ENCODE measurements at regions not wholly inside any gene's neighbourhood (a gene's known extent, or its start where the extent isn't known, plus 50 kb on each side); places are given as distances from the start of the nearest gene placed in this dataset.

GRCh38 chr10:120313715-120314114 is 143.3 kb upstream of the PLPP4 start:
- no peak overlapping the region for H3K27ac ChIP-seq (ENCODE audit: low read length in 2 of 2)
- CTCF ChIA-PET, result no interaction called here
- no peak overlapping the region for H3K4me3 Mint-ChIP-seq

DNA sequence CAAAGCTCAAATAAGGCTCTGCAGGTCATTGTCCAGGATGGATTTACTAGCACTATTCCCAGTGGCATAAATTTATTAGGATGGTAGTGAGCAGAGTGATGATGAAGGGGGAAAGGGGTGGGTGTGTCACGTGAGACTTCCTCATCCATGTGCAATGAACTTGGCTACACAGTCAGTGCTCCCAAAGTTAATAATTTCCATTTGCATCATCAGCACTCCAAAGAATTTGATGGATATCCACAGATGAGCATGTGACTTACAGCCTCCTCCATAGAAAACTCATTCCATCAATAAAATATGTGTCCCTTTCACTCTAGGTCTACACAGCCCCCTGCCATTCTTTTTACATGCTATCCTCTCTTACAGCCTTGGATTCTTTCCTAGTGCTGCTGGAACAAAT is 142.6 kb upstream of the PLPP4 start:
- CTCF ChIA-PET, result no interaction called here
- no peaks in the 10 kb centered on the region for H3K27me3 ChIP-seq (replicated peaks in 1 of 4; ENCODE audit: control extremely low read depth in 1 of 4, control insufficient read depth in 3 of 4, insufficient read depth in 4 of 4, low read length in 3 of 4)
- no peak overlapping the region for H3K4me2 ChIP-seq (replicated peaks; ENCODE audit: low read depth, low read length, poor library complexity, severe bottlenecking)
- no peak overlapping the region for H2AFZ ChIP-seq (ENCODE audit: insufficient read depth, low read depth, low read length, poor library complexity, severe bottlenecking)
- peaks cover 18% of the 10 kb centered on the region for H3K27me3 Mint-ChIP-seq
- TF ChIP-seq, protein P1, sequence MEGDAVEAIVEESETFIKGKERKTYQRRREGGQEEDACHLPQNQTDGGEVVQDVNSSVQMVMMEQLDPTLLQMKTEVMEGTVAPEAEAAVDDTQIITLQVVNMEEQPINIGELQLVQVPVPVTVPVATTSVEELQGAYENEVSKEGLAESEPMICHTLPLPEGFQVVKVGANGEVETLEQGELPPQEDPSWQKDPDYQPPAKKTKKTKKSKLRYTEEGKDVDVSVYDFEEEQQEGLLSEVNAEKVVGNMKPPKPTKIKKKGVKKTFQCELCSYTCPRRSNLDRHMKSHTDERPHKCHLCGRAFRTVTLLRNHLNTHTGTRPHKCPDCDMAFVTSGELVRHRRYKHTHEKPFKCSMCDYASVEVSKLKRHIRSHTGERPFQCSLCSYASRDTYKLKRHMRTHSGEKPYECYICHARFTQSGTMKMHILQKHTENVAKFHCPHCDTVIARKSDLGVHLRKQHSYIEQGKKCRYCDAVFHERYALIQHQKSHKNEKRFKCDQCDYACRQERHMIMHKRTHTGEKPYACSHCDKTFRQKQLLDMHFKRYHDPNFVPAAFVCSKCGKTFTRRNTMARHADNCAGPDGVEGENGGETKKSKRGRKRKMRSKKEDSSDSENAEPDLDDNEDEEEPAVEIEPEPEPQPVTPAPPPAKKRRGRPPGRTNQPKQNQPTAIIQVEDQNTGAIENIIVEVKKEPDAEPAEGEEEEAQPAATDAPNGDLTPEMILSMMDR (IDR thresholded peaks at IDR 0.05), result no peak
- no peak for TF ChIP-seq EZH2 (IDR thresholded peaks at IDR 0.05; ENCODE audit: borderline replicate concordance, insufficient read depth, low read depth, low read length, poor library complexity, severe bottlenecking)
- no peak overlapping the region for H3K4me3 ChIP-seq (ENCODE audit: control extremely low read depth in 1 of 5, extremely low read depth in 1 of 5, insufficient read depth in 1 of 5, low read depth in 2 of 5, low read length in 4 of 5)
- POLR2A ChIA-PET, result no interaction called here
- H3K4me3 Mint-ChIP-seq, result no peak overlapping the region
- no peaks in the 10 kb centered on the region for H3K4me1 Mint-ChIP-seq
- DNase-seq, result no peak
- ATAC-seq (ENCODE audit: low read depth), result no peak
- H3K79me2 ChIP-seq (ENCODE audit: control insufficient read depth, insufficient read depth, low read length), result no peaks in the 10 kb centered on the region
- H3K36me3 ChIP-seq (replicated peaks in 1 of 2; ENCODE audit: control extremely low read depth in 1 of 2, control insufficient read depth in 1 of 2, extremely low read depth in 1 of 2, insufficient read depth in 2 of 2, low read length in 1 of 2), result no peaks in the 10 kb centered on the region
- no peaks in the 10 kb centered on the region for H3K9me3 Mint-ChIP-seq (ENCODE audit: insufficient read depth)
- no peaks in the 10 kb centered on the region for H3K4me1 ChIP-seq (ENCODE audit: control insufficient read depth in 2 of 2, insufficient read depth in 2 of 2, low read length in 2 of 2)
- H3K9ac ChIP-seq (ENCODE audit: low read length), result no peak overlapping the region
- H3K27ac Mint-ChIP-seq, result no peak overlapping the region
- WGBS (ENCODE audit: insufficient coverage), result no CpG with 5 or more reads among the region's 1 CpG
- intact Hi-C loops (cut with micrococcal nuclease), result no loop called here
- no peak overlapping the region for H3K27ac ChIP-seq (ENCODE audit: low read length in 2 of 2)
- peaks cover 0 to 2% (median 0%) of the 10 kb centered on the region in 3 donors for H3K9me3 ChIP-seq (ENCODE audit: control extremely low read depth in 1 of 3, control insufficient read depth in 2 of 3, insufficient read depth in 1 of 3, low read length in 2 of 3)
- H4K20me1 ChIP-seq (ENCODE audit: control insufficient read depth, insufficient read depth, low read length, poor library complexity, severe bottlenecking), result no peaks in the 10 kb centered on the region

More at GRCh38 chr10:120313715-120314114, 143.3 kb upstream of the PLPP4 start:
- intact Hi-C loops (cut with micrococcal nuclease), result no loop called here
- no CpG with 5 or more reads among the region's 2 CpGs for WGBS (ENCODE audit: insufficient coverage)
- Histone ChIP-seq H3K27me3 (replicated peaks in 1 of 4; ENCODE audit: control extremely low read depth in 1 of 4, control insufficient read depth in 3 of 4, insufficient read depth in 4 of 4, low read length in 3 of 4) (no peaks in the 10 kb centered on the region), H3K4me2 (replicated peaks; ENCODE audit: low read depth, low read length, poor library complexity, severe bottlenecking) (no peak overlapping the region), H2AFZ (ENCODE audit: insufficient read depth, low read depth, low read length, poor library complexity, severe bottlenecking) (no peak overlapping the region), H3K36me3 (replicated peaks in 1 of 2; ENCODE audit: control extremely low read depth in 1 of 2, control insufficient read depth in 1 of 2, extremely low read depth in 1 of 2, insufficient read depth in 2 of 2, low read length in 1 of 2) (no peaks in the 10 kb centered on the region), H4K20me1 (ENCODE audit: control insufficient read depth, insufficient read depth, low read length, poor library complexity, severe bottlenecking) (no peaks in the 10 kb centered on the region), H3K4me3 (ENCODE audit: control extremely low read depth in 1 of 5, extremely low read depth in 1 of 5, insufficient read depth in 1 of 5, low read depth in 2 of 5, low read length in 4 of 5) (no peak overlapping the region), H3K79me2 (ENCODE audit: control insufficient read depth, insufficient read depth, low read length) (no peaks in the 10 kb centered on the region), H3K9me3 (ENCODE audit: control extremely low read depth in 1 of 3, control insufficient read depth in 2 of 3, insufficient read depth in 1 of 3, low read length in 2 of 3) (peaks cover 0 to 2% (median 0%) of the 10 kb centered on the region in 3 donors), H3K9ac (ENCODE audit: low read length) (no peak overlapping the region), H3K4me1 (ENCODE audit: control insufficient read depth in 2 of 2, insufficient read depth in 2 of 2, low read length in 2 of 2) (no peaks in the 10 kb centered on the region)
- Mint-ChIP-seq H3K27ac (no peak overlapping the region), H3K4me1 (no peaks in the 10 kb centered on the region), H3K9me3 (ENCODE audit: insufficient read depth) (no peaks in the 10 kb centered on the region), H3K27me3 (peaks cover 24% of the 10 kb centered on the region)
- TF ChIP-seq, protein P1 (IDR thresholded peaks at IDR 0.05), result no peak
- no peak for TF ChIP-seq EZH2 (IDR thresholded peaks at IDR 0.05; ENCODE audit: borderline replicate concordance, insufficient read depth, low read depth, low read length, poor library complexity, severe bottlenecking)
- no peak for ATAC-seq (ENCODE audit: low read depth)
- POLR2A ChIA-PET, result no interaction called here
- no peak for DNase-seq
